Natural killer cell (primary cell): ENCODE measurements at regions not wholly inside any gene's neighbourhood (a gene's known extent, or its start where the extent isn't known, plus 50 kb on each side); places are given as distances from the start of the nearest gene placed in this dataset.
A peak's percentile ranks its signal among the peaks of the same experiment; 100 is the strongest.

Experiments used
- ATAC-seq, 3 donors: fragments of 150-1000 bp in 2 of 3; fragments of 200-7000 bp in 1 of 3; cut with Tn5 transposase; 1 replicate in 1 of 3; 2 replicates in 2 of 3; pipeline ENCODE4 v1.10.0; 2021; ENCODE audit warnings: mild to moderate bottlenecking in 2 of 3, moderate library complexity in 2 of 3
- DNase-seq, 2 donors: peaks; one replicate each; pipeline versions ENCODE4 v3.0.0 to v3.0.0-alpha.2; 2013 to 2021; ENCODE audit warnings: mixed read lengths in 1 of 2
- H3K27ac ChIP-seq: one replicate; pipeline ENCODE4 v1.5.1; 2013; ENCODE audit warnings: mild to moderate bottlenecking, low read length
- H3K27me3 ChIP-seq: one replicate; pipeline ENCODE4 v1.6.1; 2013; ENCODE audit warnings: low read length; ENCODE audit not compliant: control insufficient read depth, insufficient read depth
- H3K36me3 ChIP-seq: one replicate; pipeline ENCODE4 v1.6.1; 2013; ENCODE audit warnings: low read length; ENCODE audit not compliant: control insufficient read depth, insufficient read depth
- H3K4me1 ChIP-seq: one replicate; pipeline ENCODE4 v1.6.1; 2013; ENCODE audit warnings: low read length; ENCODE audit not compliant: control insufficient read depth, insufficient read depth
- H3K4me3 ChIP-seq: one replicate; pipeline ENCODE4 v1.5.1; 2013; ENCODE audit warnings: low read length
- H3K9me3 ChIP-seq: one replicate; pipeline ENCODE4 v1.6.1; 2013; ENCODE audit warnings: low read length; ENCODE audit not compliant: control insufficient read depth, insufficient read depth
- H3K27ac Mint-ChIP-seq, 2 donors: one replicate each; pipeline ENCODE4 v1.8.0; 2022; ENCODE audit warnings: mild to moderate bottlenecking in 2 of 2, mixed read lengths in 2 of 2, moderate library complexity in 1 of 2
- H3K27me3 Mint-ChIP-seq, 2 donors: one replicate each; pipeline ENCODE4 v1.8.0; 2022; ENCODE audit warnings: low read depth in 2 of 2, mixed read lengths in 2 of 2
- H3K36me3 Mint-ChIP-seq: one replicate; pipeline ENCODE4 v1.8.0; 2022; ENCODE audit warnings: mixed read lengths
- H3K4me1 Mint-ChIP-seq, 2 donors: one replicate each; pipeline ENCODE4 v1.8.0; 2022; ENCODE audit warnings: mixed read lengths in 2 of 2
- H3K4me3 Mint-ChIP-seq: one replicate; pipeline ENCODE4 v1.8.0; 2022; ENCODE audit warnings: mild to moderate bottlenecking, moderate library complexity, mixed read lengths
- H3K9me3 Mint-ChIP-seq, 2 donors: one replicate each; pipeline ENCODE4 v1.8.0; 2022; ENCODE audit warnings: mixed read lengths in 2 of 2
- CTCF ChIP-seq: fragments of 200-600 bp; IDR thresholded peaks from one replicate; pipeline ENCODE4 v1.8.0; 2022; ENCODE audit warnings: antibody characterized with exemption
- WGBS: methylation state at CpG from one replicate; pipeline ENCODE4 v1.1.7; 2013; ENCODE audit warnings: missing lambda C conversion rate; ENCODE audit not compliant: insufficient coverage; 5-methylcytosine and 5-hydroxymethylcytosine counted together
- intact Hi-C: fragments of 100-400 bp; cut with micrococcal nuclease; formaldehyde crosslinking; loops from one replicate; pipeline ENCODE4 v1.14.2; 2022

GRCh38 chr2:129896226-129897100 is 83.0 kb upstream of the RAB6C start:
- Mint-ChIP-seq H3K9me3 (no peaks in the 10 kb centered on the region), H3K36me3 (no peaks in the 10 kb centered on the region), H3K4me3 (no peak overlapping the region), H3K27ac (no peak overlapping the region), H3K27me3 (peaks cover 12 to 32% of the 10 kb centered on the region in 2 donors), H3K4me1 (no peaks in the 10 kb centered on the region)
- Histone ChIP-seq H3K4me1 (no peaks in the 10 kb centered on the region), H3K9me3 (no peaks in the 10 kb centered on the region), H3K27ac (no peak overlapping the region), H3K4me3 (no peak overlapping the region), H3K27me3 (no peaks in the 10 kb centered on the region), H3K36me3 (no peaks in the 10 kb centered on the region)
- no peak for ATAC-seq
- TF ChIP-seq CTCF, result no peak
- 78% methylated on average over 9 of the region's 9 CpGs for WGBS
- DNase-seq, result no peak
- intact Hi-C loops, result no loop called here

- WGBS, result 92% methylated on average over 2 of the region's 3 CpGs
- intact Hi-C loops, result no loop called here
- H3K27me3 Mint-ChIP-seq, result peaks cover 0 to 18% of the 10 kb centered on the region in 2 donors
- H3K27ac Mint-ChIP-seq, result no peak overlapping the region
- Histone ChIP-seq H3K9me3 (no peaks in the 10 kb centered on the region), H3K27me3 (no peaks in the 10 kb centered on the region), H3K4me3 (no peak overlapping the region), H3K27ac (no peak overlapping the region), H3K4me1 (no peaks in the 10 kb centered on the region), H3K36me3 (no peaks in the 10 kb centered on the region)
- peak in 1 of 3 donors; percentile 18 for ATAC-seq
- no peak overlapping the region for H3K4me3 Mint-ChIP-seq
- H3K4me1 Mint-ChIP-seq, result no peaks in the 10 kb centered on the region
- no peak for TF ChIP-seq CTCF
- no peaks in the 10 kb centered on the region for H3K36me3 Mint-ChIP-seq
- no peak for DNase-seq
- no peaks in the 10 kb centered on the region for H3K9me3 Mint-ChIP-seq
Measured at GRCh38 chr2:129901754-129902415, 77.6 kb upstream of the RAB6C start.

- H3K27ac ChIP-seq, result no peak overlapping the region
- WGBS, result 90% methylated on average over 20 of the region's 20 CpGs
- intact Hi-C loops, result no loop called here
- no peak overlapping the region for H3K4me3 ChIP-seq
- no peak for ATAC-seq
- H3K36me3 ChIP-seq, result no peaks in the 10 kb centered on the region
- Mint-ChIP-seq H3K27me3 (peaks cover 0 to 7% of the 10 kb centered on the region in 2 donors), H3K36me3 (no peaks in the 10 kb centered on the region), H3K9me3 (no peaks in the 10 kb centered on the region), H3K4me1 (no peaks in the 10 kb centered on the region), H3K4me3 (no peak overlapping the region), H3K27ac (no peak overlapping the region)
- H3K27me3 ChIP-seq, result no peaks in the 10 kb centered on the region
- no peaks in the 10 kb centered on the region for H3K9me3 ChIP-seq
- no peaks in the 10 kb centered on the region for H3K4me1 ChIP-seq
- no peak for DNase-seq
- TF ChIP-seq CTCF, result no peak
Measured at GRCh38 chr2:129902731-129903585, 76.5 kb upstream of the RAB6C start.
